GM13977 (cell line): ENCODE measurements at regions not wholly inside any gene's neighbourhood (a gene's known extent, or its start where the extent isn't known, plus 50 kb on each side); places are given as distances from the start of the nearest gene placed in this dataset.
"Not testable (repeated sequence)": the region's sequence is repeated elsewhere in the genome, so short reads cannot be mapped to it uniquely, and the experiment has no call there.

Experiments
- DNase-seq: peaks from one replicate; pipeline ENCODE4 v3.0.0; 2012; ENCODE audit warnings: low spot score
- CTCF ChIP-seq: IDR thresholded peaks from 2 replicates; pipeline ENCODE4 v1.5.1; 2012; ENCODE audit warnings: mild to moderate bottlenecking, control low read depth; ENCODE audit not compliant: insufficient read depth; ENCODE audit errors: extremely low read depth, missing control alignments
- in situ Hi-C: fragments of 300-500 bp; cut with MboI; formaldehyde crosslinking; loops from one replicate; pipeline ENCODE4 v1.12.0; 2022; ENCODE audit warnings: low sequenced_read_pairs, low pct_unique_long_range_greater_than_20kb, mixed read lengths, inconsistent platforms; ENCODE audit not compliant: unreplicated experiment

GRCh38 chr4:27428661-27429060 is 568.0 kb downstream of the STIM2 start:
- no peak for DNase-seq
- TF ChIP-seq CTCF = no peak
- in situ Hi-C loops = no loop called here

DNA sequence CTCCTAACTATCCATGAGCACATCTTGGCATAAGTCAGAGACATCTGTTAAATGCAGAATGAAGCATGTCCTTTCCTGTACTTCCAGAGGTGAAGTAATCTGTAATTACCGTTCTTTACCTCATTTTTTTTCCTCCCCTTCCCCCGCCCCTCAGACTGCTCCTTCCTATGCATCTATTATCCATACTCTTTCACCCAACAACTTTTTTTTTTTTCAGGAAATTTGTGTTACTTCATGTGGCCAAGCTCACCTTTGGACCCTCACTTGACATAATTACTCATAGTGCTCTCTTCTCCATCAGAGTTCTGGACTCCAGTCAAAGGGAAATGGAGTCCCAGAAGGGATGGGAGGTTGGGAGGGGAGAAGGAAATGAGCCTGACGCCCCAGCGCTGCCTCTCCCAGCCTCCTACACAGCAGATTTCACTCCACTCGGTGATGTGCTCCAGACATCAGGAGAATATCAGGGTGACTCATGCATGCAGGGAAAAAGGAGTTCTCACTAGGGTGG is 568.8 kb downstream of the STIM2 start:
- in situ Hi-C loops = no loop called here
- DNase-seq = no peak
- TF ChIP-seq CTCF = no peak

DNA sequence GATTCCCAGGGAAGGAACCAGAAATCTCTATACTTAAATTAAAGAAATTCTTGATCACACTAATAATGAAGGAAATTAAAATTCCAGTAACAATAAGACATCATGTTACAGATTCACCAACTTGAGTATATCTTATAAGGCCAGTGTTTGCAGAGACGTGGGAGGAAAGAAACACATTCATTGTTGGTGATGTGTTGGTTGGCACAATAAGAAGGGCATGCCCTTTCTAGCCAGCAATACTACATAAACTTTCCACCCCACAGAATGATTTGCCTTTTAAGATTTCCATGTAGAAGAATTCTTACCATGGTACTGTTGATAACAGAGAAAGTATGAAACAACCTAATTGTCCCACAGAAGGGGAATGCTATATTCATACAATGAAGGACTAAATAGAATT is 581.5 kb downstream of the STIM2 start:
- TF ChIP-seq CTCF = no peak
- in situ Hi-C loops = no loop called here
- DNase-seq = no peak

DNA sequence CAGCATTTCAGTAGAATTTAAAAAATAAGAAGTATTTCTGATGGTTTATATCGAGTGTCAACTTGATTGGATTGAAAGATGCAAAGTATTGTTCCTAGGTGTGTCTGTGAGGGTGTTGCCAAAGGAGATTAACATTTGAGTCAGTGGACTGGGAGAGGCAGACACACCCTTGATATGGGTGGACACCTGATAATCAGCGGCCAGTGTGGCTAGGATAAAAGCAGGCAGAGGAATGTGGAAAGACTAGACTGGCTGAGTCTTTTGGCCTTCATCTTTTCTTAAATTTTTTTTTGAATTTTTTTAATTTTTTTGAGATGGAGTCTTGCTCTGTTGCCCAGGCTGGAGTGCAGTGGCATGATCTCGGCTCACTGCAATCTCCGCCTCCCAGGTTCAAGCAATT is 582.0 kb downstream of the STIM2 start:
- DNase-seq, in situ Hi-C loops: not testable (repeated sequence)

GRCh38 chr4:27463816-27464215 is 603.2 kb downstream of the STIM2 start:
- in situ Hi-C loops = no loop called here
- no peak for TF ChIP-seq CTCF

GRCh38 chr4:27467351-27467750 is 606.7 kb downstream of the STIM2 start:
- TF ChIP-seq CTCF = no peak
- DNase-seq = no peak
- in situ Hi-C loops = no loop called here

More at GRCh38 chr4:27463816-27464215, 603.2 kb downstream of the STIM2 start:
- DNase-seq = no peak

DNA sequence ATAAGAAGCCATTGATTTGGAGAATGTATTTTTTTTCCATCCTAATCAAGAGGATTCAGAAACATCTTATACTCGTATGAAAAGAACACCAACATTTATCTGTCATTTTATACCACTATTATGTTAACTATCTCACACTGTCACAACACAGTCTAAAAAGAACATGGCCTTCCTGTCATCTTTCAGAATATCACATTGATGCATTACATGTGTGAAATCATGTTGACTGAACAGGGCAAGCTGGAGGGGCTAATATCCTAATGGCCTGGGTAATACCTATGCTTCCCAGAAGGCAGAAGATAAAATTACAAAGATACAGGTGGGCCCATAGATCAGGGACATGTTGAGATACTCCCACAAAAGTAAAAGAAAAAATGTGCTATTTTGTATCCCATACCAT is 611.7 kb downstream of the STIM2 start:
- in situ Hi-C loops = no loop called here
- no peak for TF ChIP-seq CTCF
- no peak for DNase-seq
